GM18508 (cell line): ENCODE measurements at regions not wholly inside any gene's neighbourhood (a gene's known extent, or its start where the extent isn't known, plus 50 kb on each side); places are given as distances from the start of the nearest gene placed in this dataset.

Experiments
- ATAC-seq: cut with Tn5 transposase; IDR thresholded peaks from one replicate; pipeline ENCODE4 v1.9.1; 2021; ENCODE audit warnings: moderate number of reproducible peaks; ENCODE audit not compliant: insufficient read depth, unreplicated experiment

- ATAC-seq: no peak
Measured at GRCh38 chr14:34222122-34222521, 239.9 kb downstream of the SPTSSA start.

- ATAC-seq: peak; percentile 84
Measured at GRCh38 chr14:34220921-34221320, 241.1 kb downstream of the SPTSSA start.

- ATAC-seq: no peak
Measured at GRCh38 chr14:34220378-34220706, 241.7 kb downstream of the SPTSSA start.

- ATAC-seq: no peak
Measured at GRCh38 chr14:34219661-34220377, 242.2 kb downstream of the SPTSSA start.

GRCh38 chr14:34218881-34219280 lies 243.2 kb downstream of the SPTSSA start:
- no peak for ATAC-seq

- ATAC-seq: no peak
Measured at GRCh38 chr14:34214961-34215360, 247.1 kb downstream of the SPTSSA start.

GRCh38 chr14:34213332-34213731 lies 248.7 kb downstream of the SPTSSA start:
- no peak for ATAC-seq

GRCh38 chr14:34212172-34212929 lies 249.7 kb downstream of the SPTSSA start:
- ATAC-seq: no peak

GRCh38 chr14:34211732-34212131 lies 250.3 kb downstream of the SPTSSA start:
- peak; percentile 95 for ATAC-seq

- ATAC-seq: no peak
Measured at GRCh38 chr14:34208532-34208931, 253.5 kb downstream of the SPTSSA start.

GRCh38 chr14:34205799-34206198 lies 254.9 kb upstream of the EGLN3 start:
- no peak for ATAC-seq

GRCh38 chr14:34204774-34205173 lies 253.9 kb upstream of the EGLN3 start:
- ATAC-seq: no peak

- ATAC-seq: no peak
Measured at GRCh38 chr14:34203251-34203722, 252.4 kb upstream of the EGLN3 start.

- no peak for ATAC-seq
Measured at GRCh38 chr14:34201909-34202637, 251.2 kb upstream of the EGLN3 start.

GRCh38 chr14:34199585-34199984 lies 248.7 kb upstream of the EGLN3 start:
- ATAC-seq: no peak

GRCh38 chr14:34198096-34198495 lies 247.2 kb upstream of the EGLN3 start:
- ATAC-seq: no peak

- ATAC-seq: no peak
Measured at GRCh38 chr14:34195964-34196363, 245.1 kb upstream of the EGLN3 start.

GRCh38 chr14:34190717-34191116 lies 239.8 kb upstream of the EGLN3 start:
- no peak for ATAC-seq

- ATAC-seq: no peak
Measured at GRCh38 chr14:34189866-34190265, 239.0 kb upstream of the EGLN3 start.

- no peak for ATAC-seq
Measured at GRCh38 chr14:34187519-34188044, 236.7 kb upstream of the EGLN3 start.

- ATAC-seq: no peak
Measured at GRCh38 chr14:34187061-34187460, 236.2 kb upstream of the EGLN3 start.
